H1 (cell line): ENCODE measurements at regions not wholly inside any gene's neighbourhood (a gene's known extent, or its start where the extent isn't known, plus 50 kb on each side); places are given as distances from the start of the nearest gene placed in this dataset.

Experiments
- CTCF ChIA-PET: fragments of 300-600 bp; sonication (Branson Sonifier 250); formaldehyde crosslinking; loops from one replicate; lab custom pipeline; 2021; ENCODE audit not compliant: partially characterized antibody; lab: Charles Lee
- POLR2A ChIA-PET: fragments of 300-600 bp; sonication (Branson Sonifier 250); formaldehyde crosslinking; loops from one replicate; lab custom pipeline; 2021; ENCODE audit warnings: inconsistent platforms; ENCODE audit not compliant: partially characterized antibody; lab: Charles Lee
- DNase-seq, 2 experiments: peaks; one replicate each; pipeline versions ENCODE4 v3.0.0 to v3.0.0-alpha.2; 2010 to 2022; ENCODE audit warnings: low spot score in 2 of 2, low read depth in 1 of 2, mixed read lengths in 1 of 2
- FAIRE-seq: peaks from 2 replicates; lab custom pipeline; 2011; peaks lifted over from hg19 to GRCh38; lab: Jason Lieb, UNC
- H2AFZ ChIP-seq: 2 replicates; pipeline ENCODE4 v1.8.1; 2012; ENCODE audit warnings: low read length, inconsistent platforms
- H2AK5ac ChIP-seq: 2 replicates; pipeline ENCODE4 v1.6.1; 2013; ENCODE audit warnings: low read depth, low read length
- H2BK120ac ChIP-seq: replicated peaks from 2 replicates; pipeline ENCODE3; 2013; ENCODE audit warnings: low read depth, low read length, inconsistent platforms
- H2BK12ac ChIP-seq: 2 replicates; pipeline ENCODE4 v1.6.1; 2013; ENCODE audit warnings: low read depth, low read length
- H2BK15ac ChIP-seq: 2 replicates; pipeline ENCODE4 v1.6.1; 2013; ENCODE audit warnings: low read length
- H2BK20ac ChIP-seq: 2 replicates; pipeline ENCODE4 v1.6.1; 2013; ENCODE audit warnings: low read length
- H2BK5ac ChIP-seq: 2 replicates; pipeline ENCODE4 v1.6.1; 2013; ENCODE audit warnings: low read depth, low read length
- H3K14ac ChIP-seq: 2 replicates; pipeline ENCODE4 v1.6.1; 2013; ENCODE audit warnings: inconsistent platforms; ENCODE audit not compliant: insufficient read length
- H3K18ac ChIP-seq: 2 replicates; pipeline ENCODE4 v1.6.1; 2013; ENCODE audit warnings: low read length; ENCODE audit errors: extremely low read depth
- H3K23ac ChIP-seq: 2 replicates; pipeline ENCODE4 v1.6.1; 2013; ENCODE audit warnings: inconsistent platforms; ENCODE audit not compliant: insufficient read length
- H3K23me2 ChIP-seq: 2 replicates; pipeline ENCODE4 v1.6.1; 2013; ENCODE audit warnings: low read depth, low read length
- H3K27ac ChIP-seq: 2 replicates; pipeline ENCODE4 v1.6.1; 2011; ENCODE audit warnings: low read depth, low read length, inconsistent platforms
- H3K27me3 ChIP-seq, 4 experiments: replicated peaks in 1 of 4; 1 replicate in 1 of 4; 2 replicates in 3 of 4; pipeline versions ENCODE4 v1.6.1 to v1.8.1; 2011 to 2013; ENCODE audit warnings: low read length in 3 of 4, mild to moderate bottlenecking in 3 of 4, inconsistent platforms in 2 of 4, mixed read lengths in 2 of 4, moderate library complexity in 1 of 4; ENCODE audit not compliant: control insufficient read depth in 3 of 4, insufficient read depth in 3 of 4; ENCODE audit errors: extremely low read depth in 1 of 4
- H3K36me3 ChIP-seq, 4 experiments: 2 replicates each; pipeline versions ENCODE4 v1.6.1 to v1.8.1; 2011 to 2013; ENCODE audit warnings: mild to moderate bottlenecking in 4 of 4, low read length in 3 of 4, moderate library complexity in 2 of 4, control low read depth in 1 of 4, inconsistent platforms in 1 of 4; ENCODE audit not compliant: insufficient read depth in 4 of 4, control insufficient read depth in 2 of 4
- H3K4ac ChIP-seq: replicated peaks from 2 replicates; pipeline ENCODE3; 2013; ENCODE audit warnings: low read length, low read depth, mixed read lengths, inconsistent platforms; ENCODE audit not compliant: insufficient read length
- H3K4me1 ChIP-seq, 4 experiments: replicated peaks in 1 of 4; 1 replicate in 1 of 4; 2 replicates in 3 of 4; pipeline versions ENCODE4 v1.6.1 to v1.8.1; 2011 to 2013; ENCODE audit warnings: low read length in 3 of 4, inconsistent platforms in 2 of 4, mixed read lengths in 1 of 4; ENCODE audit not compliant: insufficient read depth in 4 of 4, control insufficient read depth in 3 of 4
- H3K4me2 ChIP-seq, 2 experiments: 2 replicates each; pipeline versions ENCODE4 v1.6.1 to v1.8.1; 2011 to 2013; ENCODE audit warnings: low read depth in 2 of 2, low read length in 2 of 2, control low read depth in 1 of 2, inconsistent platforms in 1 of 2, mild to moderate bottlenecking in 1 of 2; ENCODE audit not compliant: insufficient read depth in 1 of 2
- H3K4me3 ChIP-seq, 4 experiments: fragments of 200-600, 300-600 bp in 1 of 4; sonication (generic), shearing (Covaris generic), sonication (Bioruptor Twin) in 1 of 4; 2 replicates each; pipeline versions ENCODE4 v1.5.1 to v1.8.1; 2011 to 2016; ENCODE audit warnings: low read length in 4 of 4, low read depth in 3 of 4, control low read depth in 2 of 4, inconsistent platforms in 2 of 4, mild to moderate bottlenecking in 2 of 4, mixed read lengths in 1 of 4, moderate library complexity in 1 of 4; ENCODE audit not compliant: insufficient read depth in 2 of 4; ENCODE audit errors: extremely low read depth in 1 of 4
- H3K56ac ChIP-seq: replicated peaks from 2 replicates; pipeline ENCODE3; 2013; ENCODE audit warnings: low read depth, mild to moderate bottlenecking, mixed read lengths, low read length, inconsistent platforms; ENCODE audit not compliant: insufficient read length
- H3K79me1 ChIP-seq: 2 replicates; pipeline ENCODE4 v1.6.1; 2013; ENCODE audit warnings: low read depth, low read length, control low read depth
- H3K79me2 ChIP-seq, 2 experiments: 2 replicates each; pipeline versions ENCODE4 v1.6.1 to v1.8.1; 2012 to 2013; ENCODE audit warnings: low read length in 2 of 2, mild to moderate bottlenecking in 2 of 2, inconsistent platforms in 1 of 2; ENCODE audit not compliant: insufficient read depth in 2 of 2, control insufficient read depth in 1 of 2
- H3K9ac ChIP-seq, 4 experiments: replicated peaks in 1 of 4; 1 replicate in 1 of 4; 2 replicates in 3 of 4; pipeline versions ENCODE4 v1.6.1 to v1.8.1; 2011 to 2013; ENCODE audit warnings: low read depth in 3 of 4, low read length in 3 of 4, control low read depth in 2 of 4, mild to moderate bottlenecking in 2 of 4, moderate library complexity in 2 of 4, inconsistent platforms in 1 of 4; ENCODE audit errors: extremely low read depth in 1 of 4
- H3K9me3 ChIP-seq, 2 experiments: 2 replicates each; pipeline versions ENCODE4 v1.6.1 to v1.8.1; 2012 to 2013; ENCODE audit warnings: mild to moderate bottlenecking in 2 of 2, moderate library complexity in 2 of 2, control low read depth in 1 of 2, inconsistent platforms in 1 of 2, low read depth in 1 of 2, low read length in 1 of 2, mixed read lengths in 1 of 2; ENCODE audit not compliant: insufficient read depth in 2 of 2
- H4K20me1 ChIP-seq, 2 experiments: replicated peaks in 1 of 2; 2 replicates each; pipeline versions ENCODE3 to v1.8.1; 2011 to 2013; ENCODE audit warnings: inconsistent platforms in 2 of 2, low read length in 2 of 2, mild to moderate bottlenecking in 1 of 2; ENCODE audit not compliant: insufficient read depth in 2 of 2, control insufficient read depth in 1 of 2
- H4K5ac ChIP-seq: 2 replicates; pipeline ENCODE4 v1.6.1; 2013; ENCODE audit warnings: low read length, low read depth, mixed read lengths, inconsistent platforms; ENCODE audit not compliant: insufficient read length
- H4K8ac ChIP-seq: 2 replicates; pipeline ENCODE4 v1.8.0; 2013; ENCODE audit warnings: mild to moderate bottlenecking, moderate library complexity, low read length, inconsistent platforms; ENCODE audit not compliant: insufficient read depth; ENCODE audit errors: extremely low read depth
- H4K91ac ChIP-seq: replicated peaks from 2 replicates; pipeline ENCODE3; 2013; ENCODE audit warnings: low read length, mixed read lengths, inconsistent platforms; ENCODE audit not compliant: insufficient read length
- BCL11A ChIP-seq, 2 experiments: IDR thresholded peaks; one replicate each; pipeline ENCODE4 v1.6.1; 2011; ENCODE audit warnings: low read depth in 2 of 2, low read length in 2 of 2, mild to moderate bottlenecking in 2 of 2
- CTBP2 ChIP-seq: IDR thresholded peaks from 2 replicates; pipeline ENCODE4 v1.7.0; 2011; ENCODE audit warnings: borderline replicate concordance, mild to moderate bottlenecking, moderate library complexity, mixed read lengths, low read length; ENCODE audit not compliant: insufficient read depth, insufficient read length
- E2F6 ChIP-seq: IDR thresholded peaks from 2 replicates; pipeline ENCODE4 v1.6.1; 2012; ENCODE audit warnings: inconsistent platforms
- EZH2 ChIP-seq: fragments of 200-600 bp; sonication (generic); IDR thresholded peaks from 2 replicates; pipeline ENCODE4 v1.7.1; 2012; ENCODE audit warnings: low read depth, mild to moderate bottlenecking, moderate library complexity, low read length, inconsistent platforms; ENCODE audit not compliant: severe bottlenecking
- GABPA ChIP-seq: IDR thresholded peaks from 2 replicates; pipeline ENCODE4 v1.6.1; 2011; ENCODE audit warnings: mild to moderate bottlenecking, low read length, moderate library complexity, borderline replicate concordance; ENCODE audit not compliant: insufficient read depth
- HDAC2 ChIP-seq, 2 experiments: fragments of 300-600 bp in 1 of 2; sonication (generic) in 1 of 2; IDR thresholded peaks; 2 replicates each; pipeline ENCODE4 v1.6.1; 2011 to 2012; ENCODE audit warnings: low read depth in 2 of 2, low read length in 2 of 2, mild to moderate bottlenecking in 2 of 2, moderate library complexity in 2 of 2, borderline replicate concordance in 1 of 2, inconsistent platforms in 1 of 2
- KDM4A ChIP-seq: IDR thresholded peaks from one replicate; pipeline ENCODE4 v1.7.1; 2012; ENCODE audit warnings: low read depth, mild to moderate bottlenecking, moderate library complexity, low read length, inconsistent platforms; ENCODE audit not compliant: severe bottlenecking
- MAX ChIP-seq: IDR thresholded peaks from 2 replicates; pipeline ENCODE4 v1.6.1; 2012; ENCODE audit warnings: inconsistent platforms
- NRF1 ChIP-seq: IDR thresholded peaks from 2 replicates; pipeline ENCODE4 v1.6.1; 2011; ENCODE audit warnings: mild to moderate bottlenecking, low read depth, low read length, improper control_type of control experiment
- RAD21 ChIP-seq, 2 experiments: IDR thresholded peaks in 1 of 2; conservative IDR thresholded peaks in 1 of 2; 2 replicates each; pipeline ENCODE4 v1.6.1; 2011; ENCODE audit warnings: low read depth in 2 of 2, low read length in 2 of 2, improper control_type of control experiment in 1 of 2, inconsistent platforms in 1 of 2, mild to moderate bottlenecking in 1 of 2, moderate library complexity in 1 of 2
- RNF2 ChIP-seq: fragments of 200-900, 300-1000 bp; sonication (generic); IDR thresholded peaks from 2 replicates; pipeline ENCODE4 v1.7.1; 2016; ENCODE audit warnings: borderline replicate concordance, low read depth, mild to moderate bottlenecking, antibody characterized with exemption, low read length; ENCODE audit not compliant: poor library complexity, severe bottlenecking; ENCODE audit errors: missing control alignments
- SP1 ChIP-seq: IDR thresholded peaks from 2 replicates; pipeline ENCODE4 v1.6.1; 2011; ENCODE audit warnings: low read depth, low read length
- WGBS, 2 experiments: shearing (Covaris generic) in 1 of 2; methylation state at CpG; one replicate each; pipeline versions ENCODE4 v1.1.6 to v1.1.7; 2013 to 2015; ENCODE audit warnings: low lambda C conversion rate in 2 of 2, mixed read lengths in 2 of 2, inconsistent platforms in 1 of 2, low coverage in 1 of 2, missing lambda C conversion rate in 1 of 2; ENCODE audit not compliant: insufficient replicate concordance in 2 of 2, insufficient coverage in 1 of 2, insufficient read length in 1 of 2; ENCODE audit errors: extremely low coverage in 1 of 2, missing lambda C conversion rate in 1 of 2; 5-methylcytosine and 5-hydroxymethylcytosine counted together

- no peak overlapping the region for H2BK15ac ChIP-seq
- no peaks in the 10 kb centered on the region for H3K36me3 ChIP-seq
- H3K4me2 ChIP-seq, result no peak overlapping the region
- no peak overlapping the region for H2AK5ac ChIP-seq
- H3K23me2 ChIP-seq, result no peaks in the 10 kb centered on the region
- H3K9ac ChIP-seq, result no peak overlapping the region
- 86% methylated on average over 1 of the region's 1 CpG; no CpG with 5 or more reads in 1 of the 2 experiments for WGBS, 2 experiments
- H3K23ac ChIP-seq, result no peak overlapping the region
- no peak overlapping the region for H3K56ac ChIP-seq
- H4K5ac ChIP-seq, result no peak overlapping the region
- no peak overlapping the region for H2BK120ac ChIP-seq
- no peak overlapping the region for H2AFZ ChIP-seq
- H3K27ac ChIP-seq, result no peak overlapping the region
- H4K91ac ChIP-seq, result no peak overlapping the region
- no peaks in the 10 kb centered on the region for H3K4me1 ChIP-seq
- no peak overlapping the region for H3K4ac ChIP-seq
- DNase-seq (no peak), FAIRE-seq (no peak)
- H4K8ac ChIP-seq, result no peak overlapping the region
- H3K4me3 ChIP-seq, result no peak overlapping the region
- ChIA-PET POLR2A (no interaction called here), CTCF (interaction anchor here (1.4 kb wide), 1 partner anchor 14 kb away, joined by 4 read pairs; no protein-coding TSS in a partner anchor)
- no peak overlapping the region for H2BK5ac ChIP-seq
- no peak overlapping the region for H2BK12ac ChIP-seq
- H3K14ac ChIP-seq, result no peak overlapping the region
- H3K79me1 ChIP-seq, result no peaks in the 10 kb centered on the region
- no peaks in the 10 kb centered on the region for H3K9me3 ChIP-seq
- H2BK20ac ChIP-seq, result no peak overlapping the region
- H4K20me1 ChIP-seq, result no peaks in the 10 kb centered on the region
- no peak overlapping the region for H3K18ac ChIP-seq
- no peaks in the 10 kb centered on the region for H3K79me2 ChIP-seq
- H3K27me3 ChIP-seq, result no peaks in the 10 kb centered on the region
- no peak for TF ChIP-seq GABPA
- no peak for TF ChIP-seq RNF2
- no peak for TF ChIP-seq KDM4A
- no peak for TF ChIP-seq CTBP2
- no peak for TF ChIP-seq MAX
- TF ChIP-seq RAD21 (IDR thresholded peaks at IDR 0.05 in 1 of 2, conservative IDR thresholded peaks at IDR 0.05 in 1 of 2; ENCODE audit: low read depth in 2 of 2, low read length in 2 of 2), result no peak
- TF ChIP-seq BCL11A (IDR thresholded peaks at IDR 0.05; ENCODE audit: low read depth in 2 of 2, low read length in 2 of 2), result no peak
- no peak for TF ChIP-seq HDAC2 (IDR thresholded peaks at IDR 0.05; ENCODE audit: borderline replicate concordance in 1 of 2, low read depth in 2 of 2, low read length in 2 of 2)
- TF ChIP-seq EZH2, result no peak
- TF ChIP-seq NRF1, result no peak
- TF ChIP-seq E2F6, result no peak
- no peak for TF ChIP-seq SP1
Observed at GRCh38 chr7:116089293-116089692, 58.7 kb upstream of the TFEC start.
